HG02588 (cell line): ENCODE measurements at regions not wholly inside any gene's neighbourhood (a gene's known extent, or its start where the extent isn't known, plus 50 kb on each side); places are given as distances from the start of the nearest gene placed in this dataset.
"Not testable (repeated sequence)": the region's sequence is repeated elsewhere in the genome, so short reads cannot be mapped to it uniquely, and the experiment has no call there.

Experiments used
- ATAC-seq: cut with Tn5 transposase; IDR thresholded peaks from one replicate; pipeline ENCODE4 v1.9.1; 2021; ENCODE audit warnings: mild to moderate bottlenecking, moderate library complexity; ENCODE audit not compliant: unreplicated experiment

DNA sequence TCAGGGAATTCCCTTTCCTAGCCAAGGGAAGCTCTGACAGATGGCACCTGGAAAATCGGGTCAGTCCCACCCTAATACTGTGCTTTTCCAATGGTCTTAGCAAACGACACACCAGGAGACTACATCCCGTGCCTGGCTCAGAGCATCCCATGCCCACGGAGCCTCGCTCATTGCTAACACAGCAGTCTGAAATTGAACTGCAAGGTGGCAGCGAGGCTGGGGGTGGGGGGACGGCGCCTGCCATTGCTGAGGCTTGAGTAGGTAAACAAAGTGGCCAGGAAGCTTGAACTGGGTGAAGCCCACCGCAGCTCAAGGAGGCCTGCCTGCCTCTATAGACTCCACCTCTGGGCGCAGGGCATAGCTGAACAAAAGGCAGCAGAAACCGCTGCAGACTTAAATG, 279.5 kb upstream of the LUZP2 start:
- ATAC-seq, result not testable (repeated sequence)

DNA sequence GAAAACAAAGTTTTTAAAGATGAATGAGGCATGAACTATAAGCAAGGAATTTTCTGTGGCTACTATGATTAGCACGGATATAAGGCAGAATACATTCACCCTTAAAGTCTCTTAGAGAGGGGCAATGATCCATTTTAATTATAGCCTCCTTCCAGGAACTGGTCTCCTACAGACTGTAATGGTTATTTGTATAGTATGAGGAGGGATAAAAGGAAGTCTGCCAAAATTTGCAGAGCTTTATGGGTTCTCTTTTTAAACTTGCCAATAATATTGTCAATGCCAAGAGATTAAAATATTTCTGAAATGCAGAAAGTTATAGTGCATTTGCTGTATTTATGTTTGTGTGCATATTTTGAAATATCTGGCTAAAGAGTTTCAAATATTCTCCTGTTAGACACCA, 271.4 kb upstream of the LUZP2 start:
- no peak for ATAC-seq

DNA sequence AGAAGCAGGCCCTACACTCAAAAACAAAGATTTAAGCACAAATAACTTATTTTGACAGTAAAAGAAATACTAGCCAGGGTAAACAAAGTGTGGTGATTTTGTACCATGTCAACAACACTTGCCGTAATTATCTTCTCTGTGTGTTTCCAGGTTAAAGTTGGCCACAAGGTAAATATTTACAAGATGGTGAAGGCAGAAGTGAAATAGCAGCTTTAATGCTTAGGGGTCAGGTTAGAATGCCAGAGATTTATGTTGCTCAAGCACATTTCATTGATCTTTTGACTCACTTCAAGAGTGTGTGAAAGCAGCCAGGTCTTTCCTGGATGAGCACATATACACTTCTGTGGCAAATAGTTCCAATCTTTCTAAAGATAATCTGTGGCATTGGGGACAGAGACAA, 270.2 kb upstream of the LUZP2 start:
- ATAC-seq, result no peak

DNA sequence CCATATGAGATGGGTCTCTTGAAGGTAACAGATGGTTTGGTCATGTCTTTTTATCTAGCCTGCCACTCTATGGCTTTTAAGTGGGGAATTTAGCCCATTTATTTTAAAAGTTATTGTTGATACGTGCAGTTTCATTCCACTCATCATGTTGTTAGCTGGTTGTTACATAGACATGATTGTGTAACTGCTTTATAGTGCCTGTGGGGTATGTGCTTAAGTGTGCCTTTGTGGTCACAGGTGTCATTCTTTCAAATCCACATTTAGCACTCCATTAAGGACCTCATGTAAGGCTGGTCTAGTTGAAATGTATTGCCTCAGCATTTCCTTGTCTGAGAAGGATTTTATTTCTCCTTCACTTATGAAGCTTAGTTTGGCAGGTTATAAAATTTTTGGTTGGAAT, 263.8 kb upstream of the LUZP2 start:
- no peak for ATAC-seq

DNA sequence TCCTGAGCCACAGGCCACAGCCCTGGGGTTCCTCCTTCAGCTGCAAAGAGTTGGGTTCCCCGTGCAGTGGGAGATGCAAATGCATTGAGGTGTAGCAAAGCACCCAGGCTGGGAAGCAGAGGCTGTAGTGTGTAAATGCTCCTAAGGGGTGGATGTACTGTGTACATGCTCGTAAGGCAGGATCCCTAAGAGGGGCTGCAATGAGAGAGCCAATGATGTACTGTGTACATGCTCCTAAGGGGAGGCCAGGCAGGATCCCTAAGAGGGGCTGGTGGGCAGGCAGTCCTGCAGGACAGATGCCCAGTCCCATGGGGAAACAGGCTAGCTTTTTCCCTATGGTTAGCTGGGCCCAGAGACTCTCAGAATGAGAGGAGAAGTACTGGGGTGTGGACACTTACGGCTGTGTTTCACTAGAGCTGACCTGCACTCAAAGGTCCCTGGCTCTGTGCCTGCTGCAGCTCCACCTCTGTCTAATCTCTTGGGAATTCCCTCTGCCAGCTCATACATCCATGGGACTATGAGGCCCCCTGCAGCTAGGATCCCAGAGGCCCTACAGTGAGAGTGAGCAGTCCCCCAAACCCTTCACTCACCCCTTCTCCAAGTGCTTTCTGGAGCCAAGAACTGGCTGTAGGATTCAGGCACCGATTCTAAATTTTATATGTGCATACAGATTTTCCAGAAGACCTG, 261.9 kb upstream of the LUZP2 start:
- ATAC-seq, result no peak

DNA sequence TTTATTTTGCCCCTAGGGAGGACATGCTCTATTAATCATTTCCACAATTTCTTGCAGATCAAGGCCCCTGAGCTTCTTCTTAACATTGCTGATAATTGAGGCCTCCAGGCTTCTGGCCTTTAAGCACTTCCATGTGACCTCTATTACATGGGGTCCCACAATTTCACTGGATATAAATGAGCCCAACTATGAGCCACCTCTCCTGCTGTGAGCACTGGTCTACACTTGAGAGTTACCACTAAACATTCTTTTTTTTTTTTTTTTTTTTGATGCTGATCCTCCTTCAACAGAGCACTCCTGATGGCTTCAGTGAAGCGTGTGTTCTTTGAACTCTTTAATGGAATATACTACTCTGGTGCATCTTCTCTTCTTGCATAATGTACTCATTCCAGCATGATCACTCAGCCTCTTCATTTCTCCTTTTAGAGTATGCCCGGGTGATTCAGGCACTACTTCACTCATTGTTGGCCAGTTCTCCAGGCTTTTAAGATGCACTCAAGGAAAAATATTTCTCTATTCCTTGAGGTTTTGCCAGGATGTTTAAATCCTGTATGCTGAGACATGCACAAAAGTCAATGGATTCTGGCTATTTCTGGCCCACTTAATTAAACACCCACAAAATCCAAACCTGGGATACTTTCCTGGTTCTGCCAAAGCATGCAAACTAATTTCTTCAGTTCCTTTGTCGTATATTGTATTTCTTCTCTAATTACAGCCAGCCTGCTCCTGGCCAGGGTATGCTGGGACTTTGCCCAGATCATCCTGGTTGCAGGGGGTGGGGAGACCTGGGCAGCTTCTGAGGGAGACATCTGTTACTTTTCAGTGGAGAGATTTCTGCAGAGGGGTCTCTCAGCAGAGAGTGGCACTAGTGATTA, 257.8 kb upstream of the LUZP2 start:
- no peak for ATAC-seq

DNA sequence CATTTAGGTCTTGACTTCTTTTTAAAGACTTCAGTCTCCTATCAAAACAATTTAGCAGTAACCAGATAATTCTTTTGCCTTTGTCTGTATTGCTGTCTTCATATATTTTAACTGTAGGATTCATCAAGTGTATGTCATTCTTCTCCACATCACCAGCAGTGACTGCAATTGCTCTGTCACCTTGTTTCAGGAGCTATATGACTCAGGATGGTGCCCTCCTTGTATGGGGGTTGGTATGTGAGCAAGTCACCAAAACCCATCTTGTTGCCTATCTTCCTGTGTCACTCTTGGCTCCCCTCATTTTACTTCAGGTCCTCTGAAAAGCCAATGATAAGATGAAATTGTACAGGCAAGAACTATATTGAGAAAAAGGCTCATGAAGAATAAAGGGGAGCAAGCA, 256.9 kb upstream of the LUZP2 start:
- no peak for ATAC-seq

DNA sequence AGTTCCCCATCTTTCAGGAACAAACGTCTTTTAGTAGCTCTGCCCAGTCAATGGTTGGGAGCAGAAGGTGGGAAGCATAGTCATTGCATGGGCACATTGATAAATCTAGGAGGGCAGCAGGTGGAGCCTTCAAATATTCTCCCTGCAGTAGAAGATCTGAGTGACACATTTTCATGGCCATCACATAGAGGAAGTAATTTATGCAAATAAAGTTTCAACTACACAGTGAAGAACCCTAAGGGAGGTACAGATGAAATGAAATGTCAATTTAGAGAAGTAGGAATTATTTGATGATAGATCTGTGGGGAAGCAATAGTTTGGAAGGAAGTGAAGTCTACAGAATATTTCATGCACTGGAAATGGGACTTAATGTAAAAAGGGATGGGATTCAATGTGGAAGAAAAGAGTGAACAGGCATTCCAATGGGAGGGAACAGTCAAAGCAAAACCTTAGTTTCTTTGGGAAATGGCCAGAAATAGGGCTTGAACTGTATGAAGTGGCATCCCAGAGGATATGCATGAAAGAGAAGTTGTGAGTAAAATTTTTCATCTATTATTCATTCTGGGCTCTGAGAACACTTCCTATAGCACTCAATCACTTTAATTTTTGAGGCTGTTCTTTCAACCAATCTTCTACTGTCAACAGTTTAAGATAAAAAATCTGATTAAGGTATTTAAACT, 256.2 kb upstream of the LUZP2 start:
- ATAC-seq, result no peak

DNA sequence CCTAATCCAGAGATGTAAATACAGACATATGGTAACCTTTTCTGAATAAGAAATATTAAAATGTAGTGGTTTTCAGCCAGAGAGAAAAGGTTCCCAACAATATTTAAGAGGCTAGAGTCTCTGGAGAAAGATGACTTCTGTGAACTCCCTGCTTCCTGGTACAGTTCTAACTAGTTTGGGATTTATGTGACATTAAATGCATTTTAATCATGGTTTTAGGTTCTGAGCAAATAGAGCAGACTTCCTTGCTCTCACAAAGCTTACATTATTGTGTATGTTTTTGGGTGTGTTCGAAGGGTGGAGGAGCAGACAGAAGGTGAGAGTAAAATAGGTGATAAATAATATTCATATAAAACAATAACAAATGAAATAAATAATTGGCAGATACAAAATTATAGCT, 250.1 kb upstream of the LUZP2 start:
- ATAC-seq, result no peak

DNA sequence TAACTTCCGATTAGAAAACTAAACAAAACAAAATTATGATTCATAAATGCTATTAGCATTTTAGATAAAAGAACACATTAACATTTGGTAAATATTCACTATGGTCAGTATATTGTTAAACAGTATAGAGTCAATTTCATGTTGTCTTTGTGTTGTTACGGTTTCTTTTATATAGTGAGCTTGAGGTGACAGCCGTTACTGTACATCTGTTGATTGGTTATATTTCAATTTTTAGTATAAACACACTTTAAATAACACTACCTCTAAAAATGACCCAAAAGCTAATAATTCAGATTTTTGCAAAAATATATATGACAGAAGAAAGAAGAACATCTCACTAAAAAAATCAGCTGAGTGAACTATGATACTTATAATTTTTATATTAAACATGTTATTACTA, 249.0 kb upstream of the LUZP2 start:
- no peak for ATAC-seq

DNA sequence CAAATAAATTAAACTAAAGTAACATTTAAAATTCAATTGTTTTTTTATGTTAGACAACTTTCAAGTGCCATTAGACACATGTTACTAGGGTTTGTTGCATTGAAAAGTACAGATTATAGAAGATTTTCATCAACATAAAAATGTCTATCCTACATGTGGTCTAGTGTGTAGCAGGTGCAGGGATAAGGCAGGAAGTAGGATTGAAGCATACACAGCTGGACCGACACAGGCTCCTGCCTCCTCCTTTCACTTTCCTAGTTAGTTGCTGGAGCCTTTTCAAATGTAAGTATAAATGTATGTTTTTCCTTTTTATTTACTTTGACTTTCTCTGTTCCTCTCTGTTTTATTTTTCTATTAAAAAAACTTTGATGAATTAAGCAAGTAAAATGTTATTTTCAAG, 246.9 kb upstream of the LUZP2 start:
- no peak for ATAC-seq

DNA sequence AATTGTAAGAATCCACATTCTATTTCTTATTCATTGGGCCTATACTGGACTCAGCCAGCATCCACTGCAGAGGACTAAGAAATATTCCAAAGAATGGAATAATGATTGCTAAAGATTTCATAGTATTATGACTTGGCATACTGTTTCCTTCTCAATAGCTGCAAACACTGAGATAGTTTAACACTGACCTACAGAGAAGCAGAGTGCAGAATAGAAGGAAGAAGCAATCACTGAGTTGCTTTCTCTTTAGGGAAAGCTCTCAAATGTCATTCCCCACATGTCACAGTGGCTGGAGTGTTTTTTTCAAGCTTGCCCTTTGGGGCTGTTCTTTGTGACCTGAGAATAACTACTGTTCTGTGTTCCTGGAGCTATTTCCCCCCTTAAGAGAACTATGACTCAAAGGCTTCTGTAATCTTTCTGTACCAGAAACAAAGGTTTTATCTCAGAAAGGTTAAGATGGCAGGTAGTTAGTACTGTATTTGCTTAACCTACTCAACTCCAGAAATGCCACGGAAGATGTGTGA, 243.6 kb upstream of the LUZP2 start:
- no peak for ATAC-seq

DNA sequence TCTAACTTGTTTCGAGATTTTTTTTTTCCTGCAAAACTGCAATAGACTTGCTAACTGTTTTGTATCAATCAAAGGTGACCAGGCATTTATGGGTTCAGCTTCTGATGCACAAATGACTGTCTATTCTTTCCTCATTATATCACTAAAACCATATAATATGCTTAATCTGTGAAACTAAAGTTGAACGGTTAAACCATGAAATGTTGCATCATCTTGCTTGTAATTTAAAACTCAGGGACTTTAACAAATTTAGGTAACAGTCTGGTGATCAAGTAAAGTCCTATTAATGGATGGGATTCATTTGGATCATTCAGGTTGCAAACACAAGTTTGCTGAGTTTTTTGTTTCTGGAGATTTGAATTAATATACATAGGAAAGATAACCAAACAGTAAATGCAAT, 232.0 kb upstream of the LUZP2 start:
- ATAC-seq, result no peak

DNA sequence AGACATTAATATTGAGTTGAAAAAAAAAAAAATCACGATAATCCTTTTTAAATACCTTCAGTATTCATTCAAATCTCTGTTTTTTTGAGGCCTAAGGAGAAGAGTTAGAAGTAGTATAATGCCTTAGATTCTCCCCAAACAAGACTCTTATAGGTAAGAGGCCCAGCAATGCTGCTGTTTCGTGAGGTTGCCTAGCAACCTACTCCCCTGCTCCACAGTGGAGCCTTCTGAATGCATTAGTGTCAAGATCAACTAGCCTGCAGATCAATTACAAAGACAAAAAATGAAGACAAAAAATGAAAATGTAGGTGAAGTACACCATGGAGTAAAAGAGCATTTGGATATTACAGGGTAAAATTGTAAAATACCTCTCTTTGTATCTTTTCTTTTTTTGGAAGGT, 229.8 kb upstream of the LUZP2 start:
- no peak for ATAC-seq

DNA sequence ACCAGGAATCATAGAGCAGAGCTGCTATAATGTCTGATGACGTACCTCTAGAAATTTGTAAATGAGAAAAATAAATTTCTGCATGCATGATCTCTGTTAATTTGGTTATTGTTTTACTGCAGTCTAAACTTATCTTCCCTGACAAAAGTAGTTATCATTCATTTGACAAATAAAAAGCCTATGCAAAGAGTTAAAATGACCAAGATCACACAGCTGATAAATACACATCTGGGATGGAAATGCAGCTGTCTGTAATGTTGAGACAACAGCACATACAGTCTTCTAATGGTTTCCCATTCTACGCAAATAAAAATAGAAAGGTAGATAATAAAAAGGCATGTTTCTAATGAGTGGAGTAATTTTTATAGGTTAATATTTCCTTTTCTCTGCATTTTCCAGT, 225.1 kb upstream of the LUZP2 start:
- ATAC-seq, result no peak

DNA sequence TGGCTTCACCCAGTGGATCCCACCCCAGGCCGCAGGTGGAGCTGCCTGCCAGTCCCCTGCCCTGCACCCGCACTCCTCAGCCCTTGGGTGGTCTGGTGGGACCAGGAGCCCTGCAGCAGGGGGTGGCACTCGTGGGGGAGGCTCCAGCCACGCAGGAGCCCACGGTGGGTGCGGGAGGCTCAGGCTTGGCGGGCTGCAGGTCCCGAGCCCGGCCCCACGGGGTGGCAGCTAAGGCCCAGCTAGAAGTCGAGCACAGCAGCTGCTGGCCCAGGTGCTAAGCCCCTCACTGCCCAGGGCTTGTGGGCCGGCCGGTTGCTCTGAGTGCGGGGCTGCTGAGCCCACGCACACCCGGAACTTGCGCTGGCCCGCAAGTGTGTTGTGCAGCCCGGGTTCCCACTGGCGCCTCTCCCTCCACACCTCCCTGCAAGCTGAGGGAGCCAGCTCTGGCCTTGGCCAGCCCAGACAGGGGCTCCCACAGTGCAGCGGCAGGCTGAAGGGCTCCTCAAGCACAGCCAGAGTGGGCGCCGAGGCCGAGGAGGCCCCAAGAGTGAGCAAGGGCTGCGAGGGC, 222.6 kb upstream of the LUZP2 start:
- ATAC-seq, result not testable (repeated sequence)

DNA sequence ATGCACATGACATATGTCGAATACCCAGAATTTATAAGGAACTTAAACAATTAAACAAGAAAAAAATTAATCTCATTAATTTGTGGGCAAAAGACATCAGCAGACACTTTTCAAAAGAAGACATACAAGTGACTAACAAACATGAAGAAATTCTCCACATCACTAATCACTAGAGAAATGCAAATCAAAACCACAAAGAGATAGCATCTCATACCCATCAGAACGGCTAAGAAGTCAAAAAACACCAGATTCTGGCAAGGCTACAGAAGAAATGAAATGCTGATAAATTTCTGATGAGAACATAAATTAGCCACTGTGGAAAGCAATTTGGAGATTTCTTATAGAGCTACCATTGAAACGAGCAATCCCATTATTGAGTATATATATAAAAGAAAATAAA, 210.6 kb upstream of the LUZP2 start:
- no peak for ATAC-seq

DNA sequence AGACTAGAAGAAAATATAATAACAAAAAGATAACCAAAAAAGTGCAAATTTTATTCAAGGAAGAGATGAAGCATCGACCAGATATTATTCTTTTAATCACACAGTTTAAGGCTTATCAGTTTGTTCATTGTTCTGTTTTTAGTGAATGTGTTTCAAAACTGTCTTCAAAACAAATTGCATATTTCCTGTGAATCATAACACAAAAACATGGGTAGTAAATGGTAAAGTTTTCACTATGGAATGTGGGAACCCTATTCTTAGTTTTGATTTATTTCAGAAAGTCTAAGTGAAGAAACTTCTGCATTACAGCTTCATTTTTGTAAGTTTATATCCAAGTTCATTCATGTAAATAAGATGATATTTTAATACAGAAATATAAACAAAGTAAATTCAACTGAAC, 207.6 kb upstream of the LUZP2 start:
- ATAC-seq, result no peak

DNA sequence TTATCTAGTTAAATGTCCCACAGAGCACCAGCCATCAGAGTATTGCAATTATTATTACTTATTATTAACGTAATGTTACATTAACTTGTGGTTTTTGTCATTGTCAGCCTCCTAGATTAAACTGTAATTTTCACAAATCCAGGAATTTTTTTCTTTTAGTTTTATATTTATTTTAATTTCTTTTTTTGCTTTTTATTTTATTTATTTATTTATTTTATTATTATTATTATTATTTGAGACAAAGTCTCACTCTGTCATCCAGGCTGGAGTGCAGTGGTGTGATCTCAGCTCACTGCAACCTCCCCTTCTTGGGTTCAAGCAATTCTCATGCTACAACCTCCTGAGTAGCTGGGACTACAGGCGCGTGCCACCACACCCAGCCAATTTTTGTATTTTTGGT, 202.9 kb upstream of the LUZP2 start:
- ATAC-seq, result no peak

DNA sequence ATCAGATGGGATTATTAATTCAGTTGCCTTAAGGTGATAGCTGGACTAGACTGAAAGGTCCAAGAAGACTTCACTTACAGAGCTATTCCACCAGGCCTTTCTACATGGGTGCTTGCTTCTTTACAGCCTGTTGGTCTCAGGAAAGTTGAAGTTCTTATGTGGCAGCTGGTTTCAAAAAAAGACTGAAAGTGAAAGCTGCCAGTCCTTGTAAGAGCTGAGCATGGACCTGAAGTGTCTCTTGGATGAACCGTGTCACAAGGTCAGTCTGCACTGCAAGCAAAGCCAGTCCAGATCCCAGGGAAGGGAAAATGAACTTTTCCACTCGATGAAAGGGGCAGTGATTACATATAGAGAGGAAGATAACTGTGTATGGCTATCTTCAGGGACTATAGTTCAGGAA, 201.5 kb upstream of the LUZP2 start:
- ATAC-seq, result no peak

DNA sequence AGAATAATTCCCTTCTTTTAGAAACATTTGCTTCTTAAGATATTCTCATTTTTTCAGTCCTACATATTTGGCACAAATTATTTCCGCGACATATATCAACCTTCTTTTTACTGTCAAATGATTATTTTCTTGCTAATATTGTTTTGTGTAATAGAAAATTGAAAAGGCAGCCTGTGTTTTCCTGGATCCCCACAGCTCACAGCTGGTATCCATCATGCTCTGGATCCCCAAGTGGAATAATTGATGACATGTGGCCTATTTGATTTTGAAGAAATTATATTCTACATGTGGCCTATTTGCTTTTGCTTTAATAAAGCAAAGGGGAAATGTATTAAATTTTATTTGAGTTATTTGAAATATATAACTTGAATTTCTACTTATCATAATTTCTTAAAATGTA, 199.4 kb upstream of the LUZP2 start:
- no peak for ATAC-seq
